Stimulated activated CD8-positive, alpha-beta memory T cell treated with anti-CD3 and anti-CD28 coated beads, Interleukin-2, amount 100 ng/mL, for 1 hour (primary cell): ENCODE measurements at regions not wholly inside any gene's neighbourhood (a gene's known extent, or its start where the extent isn't known, plus 50 kb on each side); places are given as distances from the start of the nearest gene placed in this dataset.
A peak's percentile ranks its signal among the peaks of the same experiment; 100 is the strongest.
"Not testable (repeated sequence)": the region's sequence is repeated elsewhere in the genome, so short reads cannot be mapped to it uniquely, and the experiment has no call there.

Experiments used
- DNase-seq, 2 donors: peaks; one replicate each; pipeline ENCODE4 v3.0.0-alpha.2; 2020; ENCODE audit warnings: low read depth in 2 of 2

DNA sequence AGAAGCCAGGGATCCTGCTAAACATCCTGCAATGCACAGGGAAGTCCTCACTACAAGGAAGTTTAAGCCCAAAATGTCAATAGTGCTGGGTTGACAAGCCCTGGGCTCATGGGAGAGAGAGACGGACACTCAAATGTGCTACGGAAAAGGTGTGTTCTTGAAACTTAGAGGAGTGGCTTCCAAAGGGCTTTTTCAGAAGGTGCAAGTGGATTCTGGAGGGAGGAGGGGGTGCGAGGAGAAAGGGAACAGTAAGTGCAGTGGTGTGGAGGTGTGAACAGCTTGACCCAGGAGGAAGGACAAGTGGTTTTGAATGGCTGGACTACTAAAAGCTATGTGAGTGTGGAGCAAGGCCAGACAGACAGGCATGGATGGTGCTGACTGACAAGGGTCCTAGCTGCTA lies 50.4 kb upstream of the CECR2 start:
- no peak for DNase-seq

DNA sequence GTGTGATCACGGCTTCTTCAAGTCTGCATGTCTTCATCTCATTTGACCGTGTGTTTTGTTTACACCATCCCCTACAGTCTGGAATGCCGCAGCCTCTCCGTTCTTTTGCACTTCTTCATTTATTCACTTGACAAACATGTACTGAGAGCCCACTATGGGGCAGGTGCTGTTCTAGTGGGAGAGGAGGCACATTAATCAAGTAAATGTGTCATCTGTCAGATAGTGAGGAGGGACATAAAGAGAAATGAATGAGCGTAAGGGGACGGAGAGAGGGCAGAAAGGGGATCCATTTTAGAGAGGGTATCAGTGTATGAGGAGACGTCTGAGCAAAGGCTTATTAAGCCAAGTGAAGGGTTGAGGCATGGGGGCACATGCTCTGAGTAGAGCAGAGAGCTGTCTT lies 54.0 kb upstream of the CECR2 start:
- no peak for DNase-seq

DNA sequence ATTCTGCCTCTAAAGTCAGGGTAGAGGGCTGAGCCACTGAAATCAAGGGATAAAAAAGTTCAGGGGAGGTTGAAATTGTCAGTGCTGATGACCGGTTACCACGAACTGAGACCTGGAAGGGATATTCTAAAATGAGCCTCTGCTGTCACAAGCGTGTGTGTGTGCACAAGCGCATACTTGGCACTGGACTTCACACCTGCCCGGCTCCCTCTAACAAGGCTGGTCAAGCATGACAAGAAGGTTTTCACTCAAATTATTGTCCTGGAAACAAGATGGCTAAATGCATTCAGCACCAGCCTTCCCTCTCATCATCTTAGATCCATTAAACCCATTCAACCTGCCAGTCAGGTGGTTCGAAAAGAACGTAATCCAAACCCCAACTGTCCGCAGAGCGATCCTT lies 54.8 kb upstream of the CECR2 start:
- DNase-seq = no peak

DNA sequence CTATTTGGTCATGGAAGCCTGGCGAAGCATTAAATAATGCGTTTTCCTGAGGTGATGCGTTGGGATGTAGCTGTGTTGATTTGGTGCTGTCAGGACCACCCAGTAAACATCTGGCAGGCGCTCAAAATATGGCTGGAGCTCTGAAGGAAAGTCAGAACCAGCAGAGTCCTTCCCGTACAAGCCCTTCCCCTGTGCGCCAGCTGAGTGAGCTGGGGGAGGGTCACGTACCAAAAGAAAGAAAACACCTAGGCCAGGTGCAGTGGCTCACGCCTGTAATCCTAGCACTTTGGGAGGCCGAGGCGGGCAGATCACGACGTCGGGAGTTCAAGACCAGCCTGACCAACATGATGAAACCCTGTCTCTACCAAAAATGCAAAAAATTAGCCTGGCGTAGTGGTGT lies 55.6 kb upstream of the CECR2 start:
- no peak for DNase-seq

DNA sequence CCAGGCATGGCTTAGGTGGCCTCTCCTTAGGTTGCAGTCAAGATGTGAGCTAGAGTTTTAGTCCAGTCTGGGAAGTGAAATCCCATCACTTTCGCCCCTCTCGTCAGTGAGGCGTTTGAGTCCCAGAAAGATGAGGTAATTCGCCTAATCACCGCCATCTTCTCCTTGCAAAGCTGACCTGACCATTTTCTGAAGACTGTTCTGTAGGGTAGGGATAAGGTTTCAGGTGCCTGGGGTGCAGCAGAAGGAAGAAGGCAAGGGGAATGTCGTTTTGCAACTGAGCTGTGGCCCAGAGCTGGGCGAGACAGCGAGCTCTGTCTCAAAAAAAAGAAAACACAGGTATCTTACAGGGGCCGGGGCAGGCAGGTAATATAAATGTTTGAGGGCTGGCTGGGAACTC lies 61.7 kb upstream of the CECR2 start:
- DNase-seq = no peak

DNA sequence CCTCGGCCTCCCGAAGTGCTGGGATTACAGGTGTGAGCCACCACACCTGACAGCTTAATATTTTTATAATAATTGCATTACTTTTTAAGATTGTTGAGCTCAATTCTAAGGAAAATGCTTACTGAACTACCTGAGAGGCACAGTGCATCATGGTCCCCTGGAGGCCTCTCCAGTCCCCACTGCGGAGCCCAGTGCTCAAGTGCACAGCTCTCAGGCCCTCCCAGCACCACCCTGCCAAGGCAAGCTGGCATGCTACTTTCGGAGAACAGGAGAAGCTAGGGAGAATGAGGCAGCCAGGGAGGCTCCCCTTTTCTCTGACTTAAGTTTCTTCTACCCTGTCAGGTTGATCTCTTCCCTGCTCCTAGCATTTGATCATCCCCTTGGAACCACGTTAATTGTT lies 64.2 kb upstream of the CECR2 start:
- DNase-seq = no peak

DNA sequence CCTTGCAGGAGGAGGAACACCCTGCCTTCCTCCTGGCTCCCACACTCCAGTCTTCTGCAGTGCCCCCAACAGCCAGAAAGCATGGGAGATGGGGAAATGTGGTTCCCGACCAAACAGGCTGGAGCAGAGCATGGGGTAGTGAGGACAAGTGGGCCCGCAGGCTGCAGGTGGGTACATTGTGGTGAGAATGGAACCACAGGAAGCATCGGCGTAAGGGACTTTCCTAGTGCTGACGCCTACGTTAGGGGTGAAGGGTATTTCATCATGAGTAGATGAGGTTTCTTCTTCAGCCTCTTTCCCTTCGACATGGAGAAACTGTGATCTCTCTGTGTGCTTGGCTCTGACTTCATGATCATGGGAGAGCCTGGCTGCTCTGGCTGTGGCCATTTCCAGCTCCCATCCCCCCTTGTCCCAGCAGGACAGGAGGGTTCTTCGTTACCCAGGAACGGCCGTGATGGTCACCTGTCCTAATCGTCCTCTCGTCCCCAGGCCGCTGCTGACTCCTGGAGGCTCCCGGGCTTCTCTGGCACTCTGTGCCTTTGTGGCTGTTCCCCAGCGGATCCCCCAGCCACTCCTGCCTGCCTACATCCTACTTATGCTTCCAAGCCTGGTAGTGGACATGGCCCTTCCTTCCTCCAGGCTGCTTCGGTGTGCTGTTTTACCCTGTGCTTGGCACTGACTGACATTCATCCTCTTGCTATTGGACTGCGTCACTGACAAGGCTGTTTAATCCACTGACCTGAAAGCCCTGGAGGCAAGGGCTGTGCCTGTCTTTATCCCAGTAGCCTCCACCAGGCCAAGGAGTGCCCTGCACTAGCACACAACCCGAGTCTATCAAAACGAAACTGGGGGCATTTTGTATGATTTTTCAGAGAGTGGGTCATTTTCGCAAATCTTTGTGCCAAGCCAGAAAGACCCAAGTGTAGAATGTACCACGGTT lies 65.2 kb upstream of the CECR2 start:
- DNase-seq = peak in 1 of 2 donors; percentile 16

DNA sequence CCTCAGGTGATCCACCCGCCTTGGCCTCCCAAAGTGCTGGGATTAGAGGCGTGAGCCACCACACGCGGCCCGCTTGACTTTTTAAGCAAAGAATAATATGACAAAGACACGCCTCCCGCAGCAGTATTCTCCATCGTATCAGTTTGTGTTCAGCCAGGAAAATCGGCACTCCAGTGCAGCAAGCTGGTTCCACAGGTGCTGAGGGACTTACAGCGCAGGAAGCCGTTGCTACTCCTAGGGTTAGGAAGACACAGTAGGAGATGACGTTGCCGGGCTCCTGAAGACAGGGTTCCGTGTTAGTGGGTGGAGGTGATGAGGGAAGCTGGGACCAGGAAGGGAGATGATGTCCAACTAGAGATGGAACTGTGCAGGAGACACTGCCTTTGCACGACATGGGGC lies 65.8 kb upstream of the CECR2 start:
- DNase-seq = no peak

DNA sequence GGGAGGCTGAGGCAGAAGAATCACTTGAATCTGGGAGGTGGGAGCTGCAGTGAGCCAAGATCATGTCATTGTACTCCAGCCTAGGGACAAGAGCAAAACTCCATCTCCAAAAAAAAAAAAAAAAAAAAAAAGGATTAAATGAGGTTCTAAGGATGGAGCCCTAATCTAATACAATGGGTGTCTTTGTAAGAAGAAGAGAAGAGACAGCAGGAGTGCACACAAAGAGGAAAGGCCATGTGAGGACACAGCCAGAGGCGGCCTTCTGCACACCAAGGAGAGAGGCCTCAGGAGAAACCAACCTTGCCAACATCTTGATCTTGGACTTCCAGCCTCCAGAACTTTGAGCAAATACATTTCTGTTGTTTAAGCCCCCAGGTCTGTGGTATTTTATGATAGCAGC lies 66.6 kb upstream of the CECR2 start:
- no peak for DNase-seq

DNA sequence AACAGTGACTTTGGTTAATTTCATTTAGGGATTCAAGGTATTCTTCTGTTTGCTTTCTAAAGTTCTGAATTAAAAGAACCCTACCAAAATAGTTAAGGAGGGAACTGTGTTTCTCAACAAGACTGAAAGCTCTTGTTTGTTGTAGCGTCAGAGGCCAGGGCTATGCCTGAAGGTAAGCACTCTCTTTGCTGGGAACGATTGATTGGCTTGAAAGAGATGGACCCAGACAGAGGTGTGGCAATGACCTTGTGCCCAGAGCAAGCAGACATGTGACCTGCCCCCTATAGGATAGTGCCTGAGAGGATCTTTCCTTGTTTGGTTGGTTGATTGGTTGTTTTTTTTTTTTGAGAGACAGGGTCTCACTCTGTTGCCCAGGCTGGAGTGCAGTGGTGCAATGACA lies 68.3 kb upstream of the CECR2 start:
- no peak for DNase-seq

DNA sequence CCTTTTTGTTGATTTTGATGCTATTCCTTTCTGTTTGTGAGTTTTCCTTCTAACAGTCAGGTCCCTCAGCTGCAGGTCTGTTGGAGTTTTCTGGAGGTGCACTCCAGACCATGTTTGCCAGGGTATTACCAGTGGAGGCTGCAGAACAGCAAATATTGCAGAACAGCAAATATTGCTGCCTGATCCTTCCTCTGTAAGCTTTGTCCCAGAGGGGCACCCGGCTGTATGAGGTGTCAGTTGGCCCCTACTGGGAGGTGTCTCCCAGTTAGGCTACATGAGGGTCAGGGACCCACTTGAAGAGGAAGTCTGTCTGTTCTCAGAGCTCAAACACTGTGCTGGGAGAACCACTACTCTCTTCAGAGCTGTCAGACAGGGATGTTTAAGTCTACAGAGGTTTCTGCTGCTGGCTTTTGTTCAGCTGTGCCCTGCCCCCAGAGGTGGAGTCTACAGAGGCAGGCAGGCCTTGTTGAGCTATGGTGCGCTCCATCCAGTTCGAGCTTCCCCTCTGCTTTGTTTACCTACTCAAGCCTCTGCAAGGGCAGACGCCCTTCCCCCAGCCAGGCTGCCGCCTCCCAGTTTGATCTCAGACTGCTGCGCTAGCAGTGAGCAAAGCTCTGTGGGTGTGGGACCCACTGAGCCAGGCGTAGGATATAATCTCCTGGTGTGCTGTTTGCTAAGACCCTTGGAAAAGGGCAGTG lies 70.3 kb upstream of the CECR2 start:
- DNase-seq = not testable (repeated sequence)

DNA sequence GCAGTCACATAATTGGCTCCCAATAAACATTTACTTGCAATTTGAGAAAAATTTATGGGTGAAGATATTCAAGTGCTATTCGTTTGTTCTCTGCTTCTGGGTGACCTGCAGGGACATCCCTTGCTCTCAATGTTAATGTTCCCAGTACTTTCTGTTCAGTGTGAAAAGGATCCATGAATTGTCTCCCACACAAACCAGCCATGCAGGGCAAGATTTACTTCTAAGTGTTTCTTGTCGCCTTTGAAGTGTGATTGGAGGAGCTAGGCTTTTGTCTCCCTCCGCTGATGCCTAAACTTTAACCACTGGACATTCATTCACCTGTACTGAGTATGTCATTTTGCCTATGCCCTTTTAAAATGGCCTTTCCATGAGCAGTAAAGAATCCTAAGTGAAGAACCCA lies 66.4 kb upstream of the ADA2 start:
- no peak for DNase-seq

DNA sequence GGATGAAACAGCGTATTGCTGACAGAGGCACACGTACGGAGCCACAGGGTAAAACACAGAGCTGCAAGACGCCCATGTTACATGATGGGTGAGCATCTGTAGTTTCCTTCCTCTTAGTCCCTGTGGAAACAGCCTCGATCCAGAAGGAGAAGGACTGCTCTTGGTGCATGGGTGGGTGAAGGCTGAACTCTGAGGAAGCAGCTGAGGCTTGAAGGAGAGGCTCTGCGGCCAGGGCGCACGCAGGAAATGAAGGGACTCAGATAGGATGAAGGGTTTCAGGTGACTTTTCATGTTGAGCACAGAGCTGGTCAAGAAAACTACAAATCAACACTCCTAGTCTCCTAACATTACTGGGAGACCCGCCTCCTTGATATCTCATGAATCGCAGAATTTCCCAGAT lies 65.7 kb upstream of the ADA2 start:
- DNase-seq = no peak

DNA sequence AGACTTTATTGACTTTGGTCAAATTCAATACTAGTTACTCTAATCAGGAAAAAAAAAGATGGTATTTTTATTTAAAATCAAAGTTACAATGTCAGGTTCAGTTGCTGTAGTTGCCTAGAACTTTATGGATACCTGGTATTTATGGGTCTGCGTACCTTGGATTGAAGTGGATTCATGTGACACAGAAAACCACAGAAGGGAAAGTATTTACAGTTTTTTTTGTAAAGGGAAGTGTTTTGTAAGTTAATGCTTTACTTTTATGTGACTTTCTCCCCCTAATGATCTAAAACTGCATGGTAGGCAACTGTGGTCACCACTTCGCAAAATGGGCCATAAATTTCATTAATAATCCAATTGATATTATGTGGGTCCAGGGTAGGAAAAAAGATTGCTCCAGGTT lies 65.2 kb upstream of the ADA2 start:
- no peak for DNase-seq

DNA sequence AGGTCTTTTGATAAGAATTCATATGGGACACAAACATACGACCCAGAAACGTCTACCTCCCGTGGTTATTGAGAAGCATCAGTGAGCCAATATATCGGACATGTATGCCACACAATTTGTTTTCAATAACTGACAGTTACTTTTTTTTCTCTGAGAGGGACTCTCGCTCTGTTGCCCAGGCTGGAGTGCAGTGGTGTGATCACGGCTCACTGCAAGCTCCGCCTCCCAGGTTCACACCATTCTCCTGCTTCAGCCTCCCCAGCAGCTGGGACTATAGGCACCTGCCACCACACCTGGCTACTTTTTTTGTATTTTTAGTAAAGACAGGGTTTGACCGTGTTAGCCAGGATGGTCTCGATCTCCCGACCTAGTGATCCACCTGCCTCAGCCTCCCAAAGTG lies 64.6 kb upstream of the ADA2 start:
- not testable (repeated sequence) for DNase-seq

DNA sequence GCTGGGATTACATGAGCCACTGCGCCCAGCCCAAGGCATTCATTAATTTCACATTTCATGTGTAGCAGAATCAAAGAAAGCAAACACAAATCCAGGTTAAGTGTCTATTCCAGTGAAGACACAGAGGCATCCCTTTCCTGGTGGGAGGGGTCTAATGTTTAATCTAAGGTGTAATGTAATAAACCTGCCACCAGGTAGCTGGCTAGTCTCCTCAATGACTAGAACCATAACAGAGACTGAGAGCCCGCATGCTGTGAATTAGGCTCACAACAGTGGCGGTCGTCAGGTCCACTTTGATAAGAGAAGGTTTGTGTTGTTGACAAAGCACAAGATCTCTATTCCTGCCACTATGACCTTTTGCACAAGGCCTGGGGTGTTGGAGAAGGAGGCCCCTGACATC lies 64.2 kb upstream of the ADA2 start:
- no peak for DNase-seq

DNA sequence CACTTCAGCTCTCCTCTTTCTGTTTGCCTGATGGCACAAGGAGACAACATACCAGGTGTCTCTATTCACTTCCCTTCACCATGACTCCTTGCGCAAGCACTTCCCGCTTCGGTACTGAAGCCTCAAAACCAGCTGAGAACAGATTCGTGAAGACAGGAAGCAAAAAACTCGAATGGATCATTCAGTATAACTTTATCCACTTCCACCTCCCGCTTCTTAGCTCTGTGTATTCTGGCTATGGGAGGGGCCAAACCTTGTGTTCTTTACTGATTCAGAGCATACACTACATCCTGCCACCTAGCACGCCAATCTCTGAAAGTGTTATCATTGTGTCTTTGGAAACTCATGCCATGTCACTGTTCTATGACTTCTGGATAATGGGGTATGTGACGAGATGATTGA lies 62.2 kb upstream of the ADA2 start:
- DNase-seq = no peak

DNA sequence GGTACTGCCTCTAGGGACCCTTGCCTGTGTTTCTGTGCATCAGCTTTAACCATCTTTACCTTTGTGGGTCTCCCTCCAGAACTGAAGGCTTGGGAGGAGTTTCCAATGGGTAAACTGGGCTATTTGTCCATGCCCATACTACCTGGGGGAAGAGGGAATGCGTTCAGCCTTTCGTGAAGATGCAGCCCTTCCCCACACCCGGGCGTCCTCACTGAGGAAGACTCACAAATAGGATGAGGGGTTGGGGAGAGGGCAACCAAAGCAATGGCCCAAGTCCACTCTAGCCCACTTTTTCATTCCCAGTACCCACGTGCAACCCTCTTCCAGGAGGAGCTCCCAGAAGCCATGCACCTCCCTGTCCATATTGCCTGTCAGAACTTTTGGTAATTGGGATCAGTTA lies 61.8 kb upstream of the ADA2 start:
- DNase-seq = no peak

DNA sequence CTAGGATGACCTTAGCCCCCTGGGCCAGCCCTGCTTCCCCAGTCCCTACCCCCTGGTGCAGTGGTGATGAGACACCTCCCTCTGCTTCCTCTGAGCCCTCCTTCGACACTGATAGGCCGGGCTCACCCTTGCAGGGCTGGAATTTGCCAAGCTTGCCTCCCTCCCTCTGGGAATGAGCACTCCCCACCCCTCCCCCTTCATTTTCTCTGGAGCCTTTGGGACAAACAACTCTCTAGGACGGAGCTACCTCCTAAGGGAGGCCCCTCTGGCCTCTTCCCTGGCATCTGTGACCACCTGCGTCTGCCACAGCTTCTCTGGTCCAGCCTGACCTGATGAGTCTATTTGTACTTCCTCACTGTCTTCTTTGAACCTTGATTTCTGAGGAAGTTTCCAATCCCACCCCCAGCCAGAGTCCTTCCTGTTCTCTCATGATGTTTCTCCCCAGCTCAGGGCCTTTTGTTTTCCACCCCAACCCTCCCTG lies 53.3 kb upstream of the ADA2 start:
- no peak for DNase-seq

DNA sequence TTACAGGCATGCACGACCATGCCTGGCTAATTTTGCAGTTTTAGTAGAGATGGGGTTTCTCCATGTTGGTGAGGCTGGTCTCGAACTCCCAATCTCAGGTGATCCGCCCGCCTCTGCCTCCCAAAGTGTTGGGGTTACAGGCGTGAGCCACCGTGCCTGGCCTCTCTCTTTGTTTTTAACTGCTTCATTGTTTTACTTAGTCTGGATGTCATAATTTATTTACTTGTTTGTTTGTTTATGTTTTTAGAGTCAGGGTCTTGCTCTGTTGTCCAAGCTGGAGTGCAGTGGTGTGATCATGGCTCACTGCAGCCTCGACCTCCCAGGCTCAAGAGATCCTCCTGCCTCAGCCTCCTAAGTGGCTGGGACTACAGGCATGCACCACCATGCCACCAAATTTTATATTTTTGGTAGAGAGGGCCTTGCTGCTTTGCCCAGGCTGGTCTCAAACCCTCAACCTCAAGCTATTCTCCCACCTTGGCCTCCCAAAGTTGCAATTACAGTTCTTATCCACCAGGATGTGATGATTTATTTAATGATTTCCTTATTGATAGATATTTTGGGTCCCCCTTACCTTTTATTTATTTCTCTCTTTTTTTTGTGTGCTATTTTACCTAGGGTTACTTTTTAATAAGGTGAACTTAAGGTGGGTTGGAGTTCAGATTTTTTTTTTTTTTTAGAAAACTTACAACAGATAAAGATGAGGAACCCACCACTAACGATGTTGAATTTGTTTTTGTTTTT lies 52.6 kb upstream of the ADA2 start:
- DNase-seq = no peak

DNA sequence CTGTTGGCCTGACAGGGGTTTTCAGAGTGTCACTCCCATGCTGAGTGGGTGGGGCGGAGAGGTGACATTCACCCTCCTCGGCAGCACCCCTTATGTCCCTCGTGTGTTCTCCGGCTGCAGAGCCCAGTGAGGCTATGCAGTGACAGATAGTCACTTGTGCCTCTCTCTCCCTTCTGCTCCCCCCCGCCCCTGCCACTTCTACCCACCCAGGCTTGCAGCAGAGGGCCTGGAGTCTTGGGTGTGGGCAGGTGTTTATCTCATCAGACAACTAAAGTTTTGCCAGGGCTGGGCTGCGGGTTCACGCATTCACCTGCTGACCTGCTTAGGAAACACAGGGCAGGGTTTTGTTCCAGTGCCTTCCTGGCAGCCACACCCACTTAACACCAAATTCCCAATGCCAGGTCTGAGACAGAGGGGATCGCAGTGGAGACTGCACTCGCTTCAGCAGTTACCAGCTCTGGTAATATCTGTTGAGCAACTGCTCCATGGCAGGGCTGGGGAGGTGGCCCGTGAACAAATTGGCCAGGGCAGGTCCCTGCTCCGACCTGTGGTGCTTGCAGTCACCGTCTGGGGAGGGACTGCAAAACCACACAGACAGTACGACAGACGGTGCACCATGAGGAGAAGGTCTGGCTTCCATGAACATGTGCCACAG lies 50.5 kb upstream of the ADA2 start:
- no peak for DNase-seq

DNA sequence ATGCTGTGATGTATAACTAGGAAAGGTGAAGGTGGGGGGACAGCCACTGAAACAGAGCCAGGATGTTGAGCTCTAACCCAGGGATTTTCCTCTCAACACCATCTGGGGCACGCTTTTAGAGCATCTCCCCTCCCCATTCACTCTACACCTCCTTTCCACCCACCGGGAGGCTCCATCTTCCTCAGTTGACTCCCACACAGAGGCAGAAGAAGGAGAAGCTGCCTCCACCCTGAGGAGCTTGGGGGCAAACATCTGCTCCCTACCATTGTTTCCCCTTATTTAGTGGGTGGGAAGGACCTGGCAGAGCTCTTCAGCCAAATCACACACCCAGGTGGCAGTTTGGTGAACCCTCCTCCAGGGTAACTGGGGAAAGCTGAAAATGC lies 50.0 kb upstream of the ADA2 start:
- no peak for DNase-seq
